Body of pancreas (tissue), 4 donors: ENCODE measurements at regions not wholly inside any gene's neighbourhood (a gene's known extent, or its start where the extent isn't known, plus 50 kb on each side); places are given as distances from the start of the nearest gene placed in this dataset.

ENCODE experiments used
- ATAC-seq: fragments of 150-250 bp; one replicate; pipeline ENCODE4 v1.9.1; 2016
- DNase-seq, 4 donors: peaks; one replicate each; pipeline ENCODE4 v3.0.0-alpha.2; 2019
- H3K27ac ChIP-seq, 4 donors: fragments of 200-600 bp; sonication (generic); 1 replicate in 3 of 4; 2 replicates in 1 of 4; pipeline versions ENCODE4 v1.5.1 to v1.6.1; 2016 to 2019; ENCODE audit warnings: mild to moderate bottlenecking in 1 of 4, mixed read lengths in 1 of 4, moderate library complexity in 1 of 4
- H3K27me3 ChIP-seq, 2 donors: fragments of 200-600 bp; sonication (generic); one replicate each; pipeline ENCODE4 v1.6.0; 2016; ENCODE audit warnings: mild to moderate bottlenecking in 1 of 2
- H3K36me3 ChIP-seq, 2 donors: fragments of 200-600 bp; sonication (generic); replicated peaks in 1 of 2; 2 replicates each; pipeline ENCODE4 v1.5.1; 2016; ENCODE audit warnings: low read depth in 2 of 2; ENCODE audit not compliant: insufficient read depth in 1 of 2
- H3K4me1 ChIP-seq: fragments of 200-600 bp; sonication (generic); one replicate; pipeline ENCODE4 v1.6.0; 2016
- H3K4me3 ChIP-seq, 2 donors: fragments of 200-600 bp; sonication (generic); 1 replicate in 1 of 2; 2 replicates in 1 of 2; pipeline ENCODE4 v1.5.1; 2016 to 2019
- H3K9me3 ChIP-seq, 3 donors: fragments of 200-600 bp; sonication (generic); 1 replicate in 2 of 3; 2 replicates in 1 of 3; pipeline ENCODE4 v1.5.1; 2016
- POLR2A ChIP-seq, 3 donors: fragments of 450-650 bp; IDR thresholded peaks; one replicate each; pipeline ENCODE4 v1.6.1; 2016; ENCODE audit warnings: antibody characterized with exemption in 3 of 3, mild to moderate bottlenecking in 2 of 3
- WGBS, 2 donors: methylation state at CpG; one replicate each; pipeline ENCODE4 v1.1.5; 2017; 5-methylcytosine and 5-hydroxymethylcytosine counted together
- intact Hi-C: fragments of 100-400 bp; cut with DNase I; formaldehyde crosslinking; loops from one replicate; pipeline ENCODE4 v1.15.1; 2023
- TF ChIP-seq, protein P1 (sequence below), 7 experiments: fragments of 450-650 bp in 4 of 7; fragments of 200-600 bp in 3 of 7; sonication (generic) in 3 of 7; IDR thresholded peaks; one replicate each; pipeline ENCODE4 v1.5.1; 2016 to 2019; ENCODE audit warnings: antibody characterized with exemption in 7 of 7

DNA sequence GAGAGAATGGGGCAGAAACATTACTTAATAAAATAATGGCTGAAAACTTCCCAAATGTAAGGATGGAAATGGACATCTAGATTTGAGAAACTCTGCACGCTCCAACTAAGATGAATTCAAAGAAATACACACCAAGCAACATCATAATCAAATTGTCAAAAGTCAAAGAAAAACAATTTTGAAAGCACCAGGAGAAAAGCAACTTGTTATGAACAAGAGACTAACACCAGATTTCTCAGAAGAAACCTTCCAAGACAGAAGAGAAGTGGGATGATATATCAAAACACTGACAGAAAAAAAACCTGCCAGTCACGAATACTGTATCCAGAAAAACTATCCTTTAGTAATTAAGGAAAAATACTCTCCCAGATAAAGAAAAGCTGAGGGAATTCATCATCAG, 208.6 kb upstream of the SAMSN1 start:
- no peak overlapping the region for H3K4me3 ChIP-seq
- no peak for ATAC-seq
- TF ChIP-seq, protein P1, sequence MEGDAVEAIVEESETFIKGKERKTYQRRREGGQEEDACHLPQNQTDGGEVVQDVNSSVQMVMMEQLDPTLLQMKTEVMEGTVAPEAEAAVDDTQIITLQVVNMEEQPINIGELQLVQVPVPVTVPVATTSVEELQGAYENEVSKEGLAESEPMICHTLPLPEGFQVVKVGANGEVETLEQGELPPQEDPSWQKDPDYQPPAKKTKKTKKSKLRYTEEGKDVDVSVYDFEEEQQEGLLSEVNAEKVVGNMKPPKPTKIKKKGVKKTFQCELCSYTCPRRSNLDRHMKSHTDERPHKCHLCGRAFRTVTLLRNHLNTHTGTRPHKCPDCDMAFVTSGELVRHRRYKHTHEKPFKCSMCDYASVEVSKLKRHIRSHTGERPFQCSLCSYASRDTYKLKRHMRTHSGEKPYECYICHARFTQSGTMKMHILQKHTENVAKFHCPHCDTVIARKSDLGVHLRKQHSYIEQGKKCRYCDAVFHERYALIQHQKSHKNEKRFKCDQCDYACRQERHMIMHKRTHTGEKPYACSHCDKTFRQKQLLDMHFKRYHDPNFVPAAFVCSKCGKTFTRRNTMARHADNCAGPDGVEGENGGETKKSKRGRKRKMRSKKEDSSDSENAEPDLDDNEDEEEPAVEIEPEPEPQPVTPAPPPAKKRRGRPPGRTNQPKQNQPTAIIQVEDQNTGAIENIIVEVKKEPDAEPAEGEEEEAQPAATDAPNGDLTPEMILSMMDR (IDR thresholded peaks at IDR 0.05) = no peak
- no peak for TF ChIP-seq POLR2A (IDR thresholded peaks at IDR 0.05)

DNA sequence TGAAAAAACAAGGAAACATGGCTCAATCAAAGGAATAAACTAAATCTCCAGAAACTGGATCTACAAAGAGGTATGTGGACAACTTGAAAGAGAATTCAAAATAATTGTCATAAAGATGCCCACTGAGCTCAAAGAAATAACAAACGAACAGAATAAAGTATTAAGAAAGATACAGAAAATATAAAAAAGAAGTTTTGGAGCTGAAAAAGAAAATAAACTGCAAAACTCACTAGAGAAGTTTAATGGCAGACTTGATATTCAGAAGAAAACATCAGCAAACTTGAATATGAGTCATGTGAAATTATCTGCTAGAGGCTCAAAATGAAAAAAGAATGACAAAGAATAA, 208.1 kb upstream of the SAMSN1 start:
- ATAC-seq (no peak), DNase-seq (no peak)
- no peaks in the 10 kb centered on the region for H3K9me3 ChIP-seq
- H3K27me3 ChIP-seq = no peaks in the 10 kb centered on the region
- 68 to 81% methylated on average over 1 of the region's 1 CpG for WGBS, 2 donors
- H3K4me1 ChIP-seq = peaks cover 28% of the 10 kb centered on the region
- no peak for TF ChIP-seq POLR2A (IDR thresholded peaks at IDR 0.05)
- intact Hi-C loops = no loop called here
- no peak overlapping the region for H3K4me3 ChIP-seq
- H3K27ac ChIP-seq = peak overlapping the region in 1 of 4 donors; percentile 23
- H3K36me3 ChIP-seq = no peaks in the 10 kb centered on the region

More for the DNA sequence above, 208.6 kb upstream of the SAMSN1 start:
- 82 to 94% methylated on average over 2 of the region's 2 CpGs for WGBS, 2 donors
- H3K9me3 ChIP-seq = no peaks in the 10 kb centered on the region
- DNase-seq = no peak
- no peaks in the 10 kb centered on the region for H3K27me3 ChIP-seq
- peaks cover 28% of the 10 kb centered on the region for H3K4me1 ChIP-seq
- intact Hi-C loops = no loop called here
- H3K36me3 ChIP-seq = no peaks in the 10 kb centered on the region
- no peak overlapping the region for H3K27ac ChIP-seq

DNA sequence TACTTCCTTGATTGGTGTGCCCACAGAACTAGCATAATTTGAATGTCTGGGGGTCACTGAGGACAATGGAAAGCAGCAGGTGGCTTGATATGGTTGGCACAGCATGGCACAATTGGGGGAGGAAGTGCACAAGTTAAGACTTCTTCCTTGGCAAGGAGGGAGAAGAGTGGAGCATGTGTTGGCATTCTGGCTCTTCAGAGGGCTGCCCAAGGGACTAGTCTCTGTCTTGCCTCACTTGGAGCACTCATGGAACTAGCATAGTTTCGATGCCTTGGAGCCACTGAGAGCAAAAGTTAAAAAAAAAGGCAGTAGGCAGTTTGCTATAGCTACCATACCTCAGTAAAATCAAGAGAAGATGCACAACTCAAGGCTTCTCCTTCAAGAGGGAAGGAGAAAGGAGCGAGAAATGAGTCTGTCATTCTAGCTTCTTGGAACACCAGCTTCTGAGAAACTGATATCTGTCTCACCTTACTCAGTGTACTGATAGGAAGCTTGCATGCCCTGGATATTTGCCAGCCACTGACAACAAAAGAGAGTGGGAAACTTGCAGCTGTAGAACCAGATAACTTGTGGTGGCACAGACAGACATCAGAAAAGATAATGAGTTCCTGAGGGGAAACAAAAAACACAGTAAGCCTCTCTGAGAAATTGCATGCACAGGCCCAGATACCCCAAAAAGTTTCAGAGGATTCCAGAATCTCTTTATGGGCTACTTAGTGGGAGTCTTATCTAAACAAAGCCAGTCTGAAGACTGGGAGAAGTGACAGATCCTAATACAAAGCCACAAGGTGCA, 207.5 kb upstream of the SAMSN1 start:
- Histone ChIP-seq H3K4me3 (no peak overlapping the region), H3K9me3 (no peaks in the 10 kb centered on the region), H3K4me1 (peaks cover 28% of the 10 kb centered on the region), H3K27ac (peak overlapping the region in 3 of 4 donors; percentile 23 to 61 (median 51)), H3K36me3 (no peaks in the 10 kb centered on the region), H3K27me3 (no peaks in the 10 kb centered on the region)
- ATAC-seq (peak; percentile 78), DNase-seq (peak; percentile 66 to 78 (median 68))
- WGBS, 2 donors = 37 to 52% methylated on average over 2 of the region's 2 CpGs
- intact Hi-C loops = no loop called here
- TF ChIP-seq POLR2A (IDR thresholded peaks at IDR 0.05) = no peak
- TF ChIP-seq, protein P1 (IDR thresholded peaks at IDR 0.05) = no peak

DNA sequence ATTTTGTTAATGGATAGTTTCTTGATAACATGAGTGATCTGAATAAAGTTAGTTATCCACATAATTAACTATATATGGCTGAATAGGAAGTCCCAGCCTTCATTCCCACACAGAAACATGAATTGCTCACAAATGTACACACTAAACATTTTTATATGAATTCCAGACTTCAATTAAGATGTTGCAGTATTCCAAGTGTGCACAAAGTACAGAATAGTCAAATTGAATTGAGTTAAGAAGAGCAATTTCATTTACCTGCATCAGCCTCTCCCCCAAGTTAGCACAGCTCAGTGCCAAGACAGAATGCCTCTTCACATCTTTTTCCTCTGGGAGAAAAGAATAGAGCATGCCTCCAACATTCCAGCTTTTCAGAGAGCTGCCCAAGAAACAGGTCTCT, 207.0 kb upstream of the SAMSN1 start:
- Histone ChIP-seq H3K4me1 (peaks cover 28% of the 10 kb centered on the region), H3K27ac (peak overlapping the region in 3 of 4 donors; percentile 23 to 61 (median 51)), H3K4me3 (no peak overlapping the region), H3K27me3 (no peaks in the 10 kb centered on the region), H3K36me3 (no peaks in the 10 kb centered on the region), H3K9me3 (no peaks in the 10 kb centered on the region)
- DNase-seq (no peak), ATAC-seq (no peak)
- intact Hi-C loops = no loop called here
- TF ChIP-seq, protein P1 (IDR thresholded peaks at IDR 0.05) = no peak
- TF ChIP-seq POLR2A (IDR thresholded peaks at IDR 0.05) = no peak

DNA sequence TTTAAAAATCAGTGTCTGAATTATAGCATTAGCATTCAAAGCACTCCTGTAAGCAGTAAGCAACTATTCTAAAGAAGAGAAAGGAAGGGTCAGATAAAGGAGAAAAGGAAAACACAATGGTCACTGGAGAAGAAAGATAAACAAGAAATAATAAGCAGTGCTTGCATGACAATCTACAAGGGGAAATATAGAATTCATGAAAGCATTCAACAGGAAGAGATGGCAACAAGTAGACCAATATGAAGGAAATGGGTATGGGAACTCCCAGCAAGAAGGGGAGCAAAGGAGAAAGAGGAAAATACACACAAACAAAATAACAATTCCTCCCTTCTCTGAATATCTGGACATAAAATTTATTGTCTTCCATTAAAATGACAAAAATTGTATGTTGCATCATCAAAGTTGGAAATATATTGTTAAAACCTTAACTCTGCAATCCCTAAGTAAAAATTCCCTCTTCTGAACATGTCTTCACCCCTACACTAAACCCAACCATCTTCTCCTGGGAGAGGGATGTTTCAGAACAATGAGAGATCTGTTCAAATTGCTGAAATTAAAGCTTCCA, 206.3 kb upstream of the SAMSN1 start:
- H3K27ac ChIP-seq = peak overlapping the region in 2 of 4 donors; percentile 51 to 61

More for the DNA sequence above, 206.3 kb upstream of the SAMSN1 start:
- TF ChIP-seq POLR2A (IDR thresholded peaks at IDR 0.05) = no peak
- TF ChIP-seq, protein P1 (IDR thresholded peaks at IDR 0.05) = no peak
- no peak for DNase-seq
- H3K4me1 ChIP-seq = peaks cover 28% of the 10 kb centered on the region
- H3K27me3 ChIP-seq = no peaks in the 10 kb centered on the region
- no peaks in the 10 kb centered on the region for H3K36me3 ChIP-seq
- no peaks in the 10 kb centered on the region for H3K9me3 ChIP-seq
- intact Hi-C loops = no loop called here
- ATAC-seq = no peak
- no peak overlapping the region for H3K4me3 ChIP-seq
